ENCODE measurements at regions not wholly inside any gene's neighbourhood (a gene's known extent, or its start where the extent isn't known, plus 50 kb on each side); places are given as distances from the start of the nearest gene placed in this dataset.

- ChIA-PET POLR2A (no interaction called here), CTCF (no interaction called here)
- WGBS (ENCODE audit: insufficient coverage), result 87% methylated on average over 2 of the region's 3 CpGs
- Histone ChIP-seq H3K4me1 (ENCODE audit: control extremely low read depth in 1 of 4, control insufficient read depth in 4 of 4, insufficient read depth in 4 of 4, low read length in 3 of 4) (no peaks in the 10 kb centered on the region), H3K4me3 (ENCODE audit: control insufficient read depth in 1 of 7, extremely low read depth in 1 of 7, insufficient read depth in 4 of 7, low read depth in 2 of 7, low read length in 6 of 7) (no peak overlapping the region), H3K36me3 (ENCODE audit: control insufficient read depth in 4 of 4, insufficient read depth in 4 of 4, low read length in 3 of 4) (no peaks in the 10 kb centered on the region), H3K27me3 (replicated peaks in 2 of 5; ENCODE audit: control insufficient read depth in 4 of 5, insufficient read depth in 5 of 5, low read length in 4 of 5) (no peaks in the 10 kb centered on the region), H3K27ac (ENCODE audit: insufficient read depth in 1 of 2, low read depth in 1 of 2, low read length in 2 of 2, poor library complexity in 1 of 2, severe bottlenecking in 2 of 2) (no peak overlapping the region), H3K9me3 (ENCODE audit: control extremely low read depth in 1 of 5, control insufficient read depth in 4 of 5, insufficient read depth in 2 of 5, low read depth in 1 of 5, low read length in 4 of 5) (no peaks in the 10 kb centered on the region)
- DNase-seq, result no peak
Measured at GRCh38 chr7:82631998-82632397, 188.4 kb upstream of the CACNA2D1 start.

- no peaks in the 10 kb centered on the region for H3K9me3 ChIP-seq (ENCODE audit: control extremely low read depth in 1 of 5, control insufficient read depth in 4 of 5, insufficient read depth in 2 of 5, low read depth in 1 of 5, low read length in 4 of 5)
- DNase-seq, result no peak
- H3K4me1 ChIP-seq (ENCODE audit: control extremely low read depth in 1 of 4, control insufficient read depth in 4 of 4, insufficient read depth in 4 of 4, low read length in 3 of 4), result no peaks in the 10 kb centered on the region
- ChIA-PET POLR2A (no interaction called here), CTCF (no interaction called here)
- H3K27me3 ChIP-seq (replicated peaks in 2 of 5; ENCODE audit: control insufficient read depth in 4 of 5, insufficient read depth in 5 of 5, low read length in 4 of 5), result no peaks in the 10 kb centered on the region
- no peak overlapping the region for H3K4me3 ChIP-seq (ENCODE audit: control insufficient read depth in 1 of 7, extremely low read depth in 1 of 7, insufficient read depth in 4 of 7, low read depth in 2 of 7, low read length in 6 of 7)
- H3K36me3 ChIP-seq (ENCODE audit: control insufficient read depth in 4 of 4, insufficient read depth in 4 of 4, low read length in 3 of 4), result no peaks in the 10 kb centered on the region
- no peak overlapping the region for H3K27ac ChIP-seq (ENCODE audit: insufficient read depth in 1 of 2, low read depth in 1 of 2, low read length in 2 of 2, poor library complexity in 1 of 2, severe bottlenecking in 2 of 2)
- no CpG with 5 or more reads among the region's 3 CpGs for WGBS (ENCODE audit: insufficient coverage)
Measured at GRCh38 chr7:82629583-82629982, 186.0 kb upstream of the CACNA2D1 start.

- no peaks in the 10 kb centered on the region for H3K36me3 ChIP-seq (ENCODE audit: control insufficient read depth in 4 of 4, insufficient read depth in 4 of 4, low read length in 3 of 4)
- H3K27me3 ChIP-seq (replicated peaks in 2 of 5; ENCODE audit: control insufficient read depth in 4 of 5, insufficient read depth in 5 of 5, low read length in 4 of 5), result no peaks in the 10 kb centered on the region
- ChIA-PET POLR2A (no interaction called here), CTCF (no interaction called here)
- H3K4me3 ChIP-seq (ENCODE audit: control insufficient read depth in 1 of 7, extremely low read depth in 1 of 7, insufficient read depth in 4 of 7, low read depth in 2 of 7, low read length in 6 of 7), result no peak overlapping the region
- no peak for DNase-seq
- WGBS (ENCODE audit: insufficient coverage), result no CpG with 5 or more reads among the region's 2 CpGs
- no peaks in the 10 kb centered on the region for H3K4me1 ChIP-seq (ENCODE audit: control extremely low read depth in 1 of 4, control insufficient read depth in 4 of 4, insufficient read depth in 4 of 4, low read length in 3 of 4)
- H3K9me3 ChIP-seq (ENCODE audit: control extremely low read depth in 1 of 5, control insufficient read depth in 4 of 5, insufficient read depth in 2 of 5, low read depth in 1 of 5, low read length in 4 of 5), result no peaks in the 10 kb centered on the region
- no peak overlapping the region for H3K27ac ChIP-seq (ENCODE audit: insufficient read depth in 1 of 2, low read depth in 1 of 2, low read length in 2 of 2, poor library complexity in 1 of 2, severe bottlenecking in 2 of 2)
Measured at GRCh38 chr7:82625377-82625776, 181.8 kb upstream of the CACNA2D1 start.

GRCh38 chr7:82624965-82625364 lies 181.4 kb upstream of the CACNA2D1 start:
- Histone ChIP-seq H3K27me3 (replicated peaks in 2 of 5; ENCODE audit: control insufficient read depth in 4 of 5, insufficient read depth in 5 of 5, low read length in 4 of 5) (no peaks in the 10 kb centered on the region), H3K36me3 (ENCODE audit: control insufficient read depth in 4 of 4, insufficient read depth in 4 of 4, low read length in 3 of 4) (no peaks in the 10 kb centered on the region), H3K9me3 (ENCODE audit: control extremely low read depth in 1 of 5, control insufficient read depth in 4 of 5, insufficient read depth in 2 of 5, low read depth in 1 of 5, low read length in 4 of 5) (no peaks in the 10 kb centered on the region), H3K27ac (ENCODE audit: insufficient read depth in 1 of 2, low read depth in 1 of 2, low read length in 2 of 2, poor library complexity in 1 of 2, severe bottlenecking in 2 of 2) (no peak overlapping the region), H3K4me3 (ENCODE audit: control insufficient read depth in 1 of 7, extremely low read depth in 1 of 7, insufficient read depth in 4 of 7, low read depth in 2 of 7, low read length in 6 of 7) (no peak overlapping the region), H3K4me1 (ENCODE audit: control extremely low read depth in 1 of 4, control insufficient read depth in 4 of 4, insufficient read depth in 4 of 4, low read length in 3 of 4) (no peaks in the 10 kb centered on the region)
- WGBS (ENCODE audit: insufficient coverage), result 100% methylated on average over 1 of the region's 1 CpG
- ChIA-PET POLR2A (no interaction called here), CTCF (interaction anchor here (1.3 kb wide), 1 partner anchor 105 kb away, joined by 3 read pairs; no protein-coding TSS in a partner anchor)
- no peak for DNase-seq

GRCh38 chr7:82624337-82624736 lies 180.8 kb upstream of the CACNA2D1 start:
- POLR2A ChIA-PET, result no interaction called here
- H3K4me1 ChIP-seq (ENCODE audit: control extremely low read depth in 1 of 4, control insufficient read depth in 4 of 4, insufficient read depth in 4 of 4, low read length in 3 of 4), result no peaks in the 10 kb centered on the region

GRCh38 chr7:82623812-82624211 lies 180.2 kb upstream of the CACNA2D1 start:
- DNase-seq, result no peak
- Histone ChIP-seq H3K27me3 (replicated peaks in 2 of 5; ENCODE audit: control insufficient read depth in 4 of 5, insufficient read depth in 5 of 5, low read length in 4 of 5) (no peaks in the 10 kb centered on the region), H3K4me3 (ENCODE audit: control insufficient read depth in 1 of 7, extremely low read depth in 1 of 7, insufficient read depth in 4 of 7, low read depth in 2 of 7, low read length in 6 of 7) (no peak overlapping the region), H3K27ac (ENCODE audit: insufficient read depth in 1 of 2, low read depth in 1 of 2, low read length in 2 of 2, poor library complexity in 1 of 2, severe bottlenecking in 2 of 2) (no peak overlapping the region), H3K4me1 (ENCODE audit: control extremely low read depth in 1 of 4, control insufficient read depth in 4 of 4, insufficient read depth in 4 of 4, low read length in 3 of 4) (no peaks in the 10 kb centered on the region), H3K36me3 (ENCODE audit: control insufficient read depth in 4 of 4, insufficient read depth in 4 of 4, low read length in 3 of 4) (no peaks in the 10 kb centered on the region), H3K9me3 (ENCODE audit: control extremely low read depth in 1 of 5, control insufficient read depth in 4 of 5, insufficient read depth in 2 of 5, low read depth in 1 of 5, low read length in 4 of 5) (no peaks in the 10 kb centered on the region)
- ChIA-PET POLR2A (no interaction called here), CTCF (interaction anchor here (0.8 to 1.3 kb wide), 2 partner anchors 18 to 107 kb away, joined by 3 to 4 read pairs; no protein-coding TSS in a partner anchor)

More at GRCh38 chr7:82624337-82624736, 180.8 kb upstream of the CACNA2D1 start:
- no peaks in the 10 kb centered on the region for H3K27me3 ChIP-seq (replicated peaks in 2 of 5; ENCODE audit: control insufficient read depth in 4 of 5, insufficient read depth in 5 of 5, low read length in 4 of 5)
- no peak overlapping the region for H3K4me3 ChIP-seq (ENCODE audit: control insufficient read depth in 1 of 7, extremely low read depth in 1 of 7, insufficient read depth in 4 of 7, low read depth in 2 of 7, low read length in 6 of 7)
- CTCF ChIA-PET, result interaction anchor here (0.8 to 1.3 kb wide), 2 partner anchors 19 to 106 kb away, joined by 3 to 4 read pairs; no protein-coding TSS in a partner anchor
- no peak overlapping the region for H3K27ac ChIP-seq (ENCODE audit: insufficient read depth in 1 of 2, low read depth in 1 of 2, low read length in 2 of 2, poor library complexity in 1 of 2, severe bottlenecking in 2 of 2)
- H3K36me3 ChIP-seq (ENCODE audit: control insufficient read depth in 4 of 4, insufficient read depth in 4 of 4, low read length in 3 of 4), result no peaks in the 10 kb centered on the region
- no peak for DNase-seq
- WGBS (ENCODE audit: insufficient coverage), result 100% methylated on average over 2 of the region's 2 CpGs
- H3K9me3 ChIP-seq (ENCODE audit: control extremely low read depth in 1 of 5, control insufficient read depth in 4 of 5, insufficient read depth in 2 of 5, low read depth in 1 of 5, low read length in 4 of 5), result no peaks in the 10 kb centered on the region

GRCh38 chr7:82617156-82617555 lies 173.6 kb upstream of the CACNA2D1 start:
- DNase-seq, result no peak
- Histone ChIP-seq H3K4me3 (ENCODE audit: control insufficient read depth in 1 of 7, extremely low read depth in 1 of 7, insufficient read depth in 4 of 7, low read depth in 2 of 7, low read length in 6 of 7) (no peak overlapping the region), H3K9me3 (ENCODE audit: control extremely low read depth in 1 of 5, control insufficient read depth in 4 of 5, insufficient read depth in 2 of 5, low read depth in 1 of 5, low read length in 4 of 5) (no peaks in the 10 kb centered on the region), H3K36me3 (ENCODE audit: control insufficient read depth in 4 of 4, insufficient read depth in 4 of 4, low read length in 3 of 4) (no peaks in the 10 kb centered on the region), H3K27ac (ENCODE audit: insufficient read depth in 1 of 2, low read depth in 1 of 2, low read length in 2 of 2, poor library complexity in 1 of 2, severe bottlenecking in 2 of 2) (no peak overlapping the region), H3K4me1 (ENCODE audit: control extremely low read depth in 1 of 4, control insufficient read depth in 4 of 4, insufficient read depth in 4 of 4, low read length in 3 of 4) (peaks cover 0 to 15% (median 0%) of the 10 kb centered on the region in 4 experiments), H3K27me3 (replicated peaks in 2 of 5; ENCODE audit: control insufficient read depth in 4 of 5, insufficient read depth in 5 of 5, low read length in 4 of 5) (no peaks in the 10 kb centered on the region)
- ChIA-PET POLR2A (no interaction called here), CTCF (interaction anchor here (1.2 to 2.9 kb wide), 2 partner anchors 11 to 383 kb away, joined by 3 to 12 read pairs; no protein-coding TSS in a partner anchor)
- no CpG with 5 or more reads among the region's 1 CpG for WGBS (ENCODE audit: insufficient coverage)

Data from common myeloid progenitor, CD34-positive (primary cell).